ENCODE measurements at regions not wholly inside any gene's neighbourhood (a gene's known extent, or its start where the extent isn't known, plus 50 kb on each side); places are given as distances from the start of the nearest gene placed in this dataset.
A peak's percentile ranks its signal among the peaks of the same experiment; 100 is the strongest.

GRCh38 chr5:161960314-161960713 lies 107.3 kb upstream of the GABRG2 start:
- FAIRE-seq = no peak

GRCh38 chr5:161966564-161966963 lies 101.0 kb upstream of the GABRG2 start:
- DNase-seq (ENCODE audit: low spot score) = peak; percentile 18
- no peak for FAIRE-seq

More at GRCh38 chr5:161960314-161960713, 107.3 kb upstream of the GABRG2 start:
- DNase-seq (ENCODE audit: low spot score) = no peak

- FAIRE-seq = no peak
These were observed 92.2 kb upstream of the GABRG2 start for GRCh38 chr5:161975350-161975749.

GRCh38 chr5:161988077-161988476 lies 79.5 kb upstream of the GABRG2 start:
- no peak for DNase-seq (ENCODE audit: low spot score)

More at GRCh38 chr5:161975350-161975749, 92.2 kb upstream of the GABRG2 start:
- DNase-seq (ENCODE audit: low spot score) = no peak

More at GRCh38 chr5:161988077-161988476, 79.5 kb upstream of the GABRG2 start:
- FAIRE-seq = no peak
